Liver (tissue), 3 donors: ENCODE measurements at regions not wholly inside any gene's neighbourhood (a gene's known extent, or its start where the extent isn't known, plus 50 kb on each side); places are given as distances from the start of the nearest gene placed in this dataset.

ENCODE experiments used
- ATF3 ChIP-seq: IDR thresholded peaks from 2 replicates; pipeline ENCODE4 v1.6.1; 2016; ENCODE audit warnings: antibody characterized with exemption
- CTCF ChIP-seq: fragments of 150-350 bp; IDR thresholded peaks from 2 replicates; pipeline ENCODE4 v1.5.1; 2017; ENCODE audit warnings: improper control_type of control experiment, low read depth, low read length; ENCODE audit not compliant: missing input control
- FOXA1 ChIP-seq: IDR thresholded peaks from 2 replicates; pipeline ENCODE4 v1.6.1; 2016; ENCODE audit warnings: antibody characterized with exemption
- HNF4A ChIP-seq, 2 donors: conservative IDR thresholded peaks; 2 replicates each; pipeline ENCODE4 v1.6.1; 2016; ENCODE audit warnings: antibody characterized with exemption in 2 of 2, mild to moderate bottlenecking in 2 of 2
- JUND ChIP-seq, 2 donors: IDR thresholded peaks; 2 replicates each; pipeline ENCODE4 v1.6.1; 2016; ENCODE audit warnings: antibody characterized with exemption in 2 of 2
- MAX ChIP-seq: IDR thresholded peaks from 2 replicates; pipeline ENCODE4 v1.6.1; 2016; ENCODE audit warnings: antibody characterized with exemption
- REST ChIP-seq: IDR thresholded peaks from 2 replicates; pipeline ENCODE4 v1.6.1; 2016; ENCODE audit warnings: antibody characterized with exemption, mild to moderate bottlenecking
- RXRA ChIP-seq, 2 donors: IDR thresholded peaks; 2 replicates each; pipeline ENCODE4 v1.6.1; 2017 to 2018; ENCODE audit warnings: antibody characterized with exemption in 2 of 2, mild to moderate bottlenecking in 1 of 2
- SP1 ChIP-seq: IDR thresholded peaks from 2 replicates; pipeline ENCODE4 v1.6.1; 2018; ENCODE audit warnings: antibody characterized with exemption, mild to moderate bottlenecking
- TAF1 ChIP-seq: conservative IDR thresholded peaks from 2 replicates; pipeline ENCODE4 v1.6.1; 2016; ENCODE audit warnings: antibody characterized with exemption, mild to moderate bottlenecking
- YY1 ChIP-seq: IDR thresholded peaks from 2 replicates; pipeline ENCODE4 v1.6.1; 2016; ENCODE audit warnings: antibody characterized with exemption, mild to moderate bottlenecking
- donor health status: healthy.
- donor health status: healthy.

- TF ChIP-seq HNF4A (conservative IDR thresholded peaks at IDR 0.05) (no peak), CTCF (no peak), ATF3 (no peak), YY1 (no peak), RXRA (IDR thresholded peaks at IDR 0.05) (no peak), SP1 (no peak), MAX (no peak), JUND (IDR thresholded peaks at IDR 0.05) (no peak), REST (no peak), FOXA1 (no peak), TAF1 (no peak)
These were observed 141.6 kb upstream of the STT3B start for GRCh38 chr3:31391150-31391549.
